ENCODE measurements at regions not wholly inside any gene's neighbourhood (a gene's known extent, or its start where the extent isn't known, plus 50 kb on each side); places are given as distances from the start of the nearest gene placed in this dataset.

DNA sequence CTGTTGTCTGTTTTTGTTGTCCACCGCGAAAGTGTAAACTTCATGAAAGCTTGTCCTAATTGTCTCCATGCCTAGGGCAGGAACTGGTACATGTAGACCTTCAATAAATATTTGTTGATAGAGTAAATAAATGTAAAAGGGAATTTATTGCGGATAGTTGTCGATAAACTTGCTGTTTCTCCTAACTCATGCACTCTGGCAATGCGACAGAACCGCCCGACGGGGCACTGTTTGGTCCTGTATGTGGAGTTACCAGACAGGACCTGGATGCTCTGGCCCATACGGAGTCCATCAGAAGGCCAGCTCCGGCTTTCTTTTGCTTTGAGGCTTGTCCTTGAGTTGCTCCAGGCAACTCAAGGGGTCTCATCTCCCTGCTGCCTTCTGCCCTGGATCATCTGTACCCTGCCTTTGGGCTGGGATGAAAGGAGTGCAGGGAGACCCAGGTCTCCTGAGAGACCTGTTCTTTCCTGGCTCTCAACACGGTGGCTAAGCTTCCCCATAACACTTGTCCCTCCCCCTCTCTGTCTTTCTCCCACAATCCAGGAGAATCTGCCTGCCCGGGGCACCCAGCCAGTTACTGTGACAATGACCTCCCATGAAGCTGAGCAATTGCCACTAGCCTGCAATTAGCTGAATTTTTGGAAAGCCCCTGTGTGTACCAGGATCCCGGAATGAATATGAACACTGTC lies 149.5 kb upstream of the PTCH1 start:
- TF ChIP-seq SIN3A (IDR thresholded peaks at IDR 0.05; ENCODE audit: borderline replicate concordance, insufficient read depth, low read length) (no peak), POLR2AphosphoS5 (IDR thresholded peaks at IDR 0.05; ENCODE audit: low read depth, low read length) (no peak), FOXP2 (optimal IDR thresholded peaks at IDR 0.05; ENCODE audit: borderline replicate concordance, extremely low read depth, extremely low read length, insufficient read depth) (no peak), TAF1 (IDR thresholded peaks at IDR 0.05; ENCODE audit: borderline replicate concordance, insufficient read depth, low read length) (no peak)
- TF ChIP-seq, protein P1, sequence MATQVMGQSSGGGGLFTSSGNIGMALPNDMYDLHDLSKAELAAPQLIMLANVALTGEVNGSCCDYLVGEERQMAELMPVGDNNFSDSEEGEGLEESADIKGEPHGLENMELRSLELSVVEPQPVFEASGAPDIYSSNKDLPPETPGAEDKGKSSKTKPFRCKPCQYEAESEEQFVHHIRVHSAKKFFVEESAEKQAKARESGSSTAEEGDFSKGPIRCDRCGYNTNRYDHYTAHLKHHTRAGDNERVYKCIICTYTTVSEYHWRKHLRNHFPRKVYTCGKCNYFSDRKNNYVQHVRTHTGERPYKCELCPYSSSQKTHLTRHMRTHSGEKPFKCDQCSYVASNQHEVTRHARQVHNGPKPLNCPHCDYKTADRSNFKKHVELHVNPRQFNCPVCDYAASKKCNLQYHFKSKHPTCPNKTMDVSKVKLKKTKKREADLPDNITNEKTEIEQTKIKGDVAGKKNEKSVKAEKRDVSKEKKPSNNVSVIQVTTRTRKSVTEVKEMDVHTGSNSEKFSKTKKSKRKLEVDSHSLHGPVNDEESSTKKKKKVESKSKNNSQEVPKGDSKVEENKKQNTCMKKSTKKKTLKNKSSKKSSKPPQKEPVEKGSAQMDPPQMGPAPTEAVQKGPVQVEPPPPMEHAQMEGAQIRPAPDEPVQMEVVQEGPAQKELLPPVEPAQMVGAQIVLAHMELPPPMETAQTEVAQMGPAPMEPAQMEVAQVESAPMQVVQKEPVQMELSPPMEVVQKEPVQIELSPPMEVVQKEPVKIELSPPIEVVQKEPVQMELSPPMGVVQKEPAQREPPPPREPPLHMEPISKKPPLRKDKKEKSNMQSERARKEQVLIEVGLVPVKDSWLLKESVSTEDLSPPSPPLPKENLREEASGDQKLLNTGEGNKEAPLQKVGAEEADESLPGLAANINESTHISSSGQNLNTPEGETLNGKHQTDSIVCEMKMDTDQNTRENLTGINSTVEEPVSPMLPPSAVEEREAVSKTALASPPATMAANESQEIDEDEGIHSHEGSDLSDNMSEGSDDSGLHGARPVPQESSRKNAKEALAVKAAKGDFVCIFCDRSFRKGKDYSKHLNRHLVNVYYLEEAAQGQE (IDR thresholded peaks at IDR 0.05; ENCODE audit: insufficient read depth in 1 of 2, low read depth in 2 of 2, low read length in 2 of 2): no peak

DNA sequence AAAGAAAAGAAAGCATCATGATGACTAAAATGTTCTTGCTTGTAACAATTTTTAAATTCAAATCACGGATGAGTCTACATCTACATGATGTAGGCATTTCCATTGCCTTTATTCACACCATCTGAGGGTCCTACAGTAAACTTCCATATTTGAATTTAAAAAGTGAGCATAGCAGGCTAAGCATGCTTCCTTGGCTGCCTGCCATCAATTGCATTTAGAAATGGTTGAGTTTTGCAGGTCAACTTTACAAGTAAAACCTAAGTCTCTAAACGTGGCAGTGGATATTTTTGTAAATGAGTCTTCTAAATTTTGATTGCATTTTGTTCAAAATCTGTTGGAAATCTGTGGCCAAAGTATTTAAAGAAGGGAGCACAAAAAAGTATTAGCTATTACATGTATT lies 136.5 kb upstream of the PTCH1 start:
- TF ChIP-seq POLR2AphosphoS5 (IDR thresholded peaks at IDR 0.05; ENCODE audit: low read depth, low read length) (no peak), SIN3A (IDR thresholded peaks at IDR 0.05; ENCODE audit: borderline replicate concordance, insufficient read depth, low read length) (no peak), FOXP2 (optimal IDR thresholded peaks at IDR 0.05; ENCODE audit: borderline replicate concordance, extremely low read depth, extremely low read length, insufficient read depth) (no peak)
- TF ChIP-seq, protein P1 (IDR thresholded peaks at IDR 0.05; ENCODE audit: insufficient read depth in 1 of 2, low read depth in 2 of 2, low read length in 2 of 2): no peak

DNA sequence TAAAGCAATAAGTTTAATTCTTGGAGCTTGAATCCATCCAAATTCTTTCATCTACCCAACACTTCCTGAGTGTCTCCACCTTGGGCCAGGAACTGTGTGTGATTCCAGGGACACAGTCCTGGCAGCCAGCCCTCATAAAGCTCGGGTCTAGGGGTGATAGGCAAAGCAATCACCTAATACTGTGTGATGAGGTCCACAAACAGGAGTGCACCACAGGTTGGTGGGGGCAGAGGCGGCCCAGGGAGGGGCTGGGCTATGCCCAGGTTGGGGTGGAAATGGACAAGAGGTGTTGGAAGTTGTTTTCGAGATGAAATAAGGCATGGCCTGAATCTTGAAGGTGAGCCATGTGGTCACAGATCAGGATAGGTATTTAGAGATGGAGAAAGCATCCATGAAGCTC lies 133.9 kb upstream of the PTCH1 start:
- no peak for TF ChIP-seq SIN3A (IDR thresholded peaks at IDR 0.05; ENCODE audit: borderline replicate concordance, insufficient read depth, low read length)
- no peak for TF ChIP-seq TAF1 (IDR thresholded peaks at IDR 0.05; ENCODE audit: borderline replicate concordance, insufficient read depth, low read length)
- no peak for TF ChIP-seq FOXP2 (optimal IDR thresholded peaks at IDR 0.05; ENCODE audit: borderline replicate concordance, extremely low read depth, extremely low read length, insufficient read depth)
- no peak for TF ChIP-seq POLR2AphosphoS5 (IDR thresholded peaks at IDR 0.05; ENCODE audit: low read depth, low read length)
- TF ChIP-seq, protein P1 (IDR thresholded peaks at IDR 0.05; ENCODE audit: insufficient read depth in 1 of 2, low read depth in 2 of 2, low read length in 2 of 2): no peak

DNA sequence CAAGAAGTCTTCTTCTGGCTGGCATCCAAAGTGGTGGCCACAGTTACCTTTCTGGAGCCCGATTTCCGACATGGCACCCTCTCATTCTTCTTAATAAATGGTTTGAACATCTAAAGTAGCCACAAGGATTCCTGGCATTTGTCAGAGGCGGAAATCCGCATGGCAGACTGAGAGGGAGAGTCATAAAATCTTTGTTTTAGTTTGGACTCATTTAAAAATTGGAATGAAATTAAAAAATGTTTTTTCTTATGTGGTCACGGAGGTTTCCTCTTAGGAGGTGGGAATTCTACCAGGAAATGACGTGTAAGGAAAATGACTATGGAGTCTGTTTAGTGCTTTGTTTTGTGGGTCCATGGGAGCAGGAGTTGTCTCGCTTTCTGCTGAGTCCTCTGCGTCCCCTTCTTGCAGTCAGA lies 133.0 kb upstream of the PTCH1 start:
- TF ChIP-seq SIN3A (IDR thresholded peaks at IDR 0.05; ENCODE audit: borderline replicate concordance, insufficient read depth, low read length) (no peak), TAF1 (IDR thresholded peaks at IDR 0.05; ENCODE audit: borderline replicate concordance, insufficient read depth, low read length) (no peak), POLR2AphosphoS5 (IDR thresholded peaks at IDR 0.05; ENCODE audit: low read depth, low read length) (no peak), FOXP2 (optimal IDR thresholded peaks at IDR 0.05; ENCODE audit: borderline replicate concordance, extremely low read depth, extremely low read length, insufficient read depth) (no peak)
- TF ChIP-seq, protein P1 (IDR thresholded peaks at IDR 0.05; ENCODE audit: insufficient read depth in 1 of 2, low read depth in 2 of 2, low read length in 2 of 2): no peak

Data from PFSK-1 (cell line).